Mammary epithelial cell (primary cell): ENCODE measurements at regions not wholly inside any gene's neighbourhood (a gene's known extent, or its start where the extent isn't known, plus 50 kb on each side); places are given as distances from the start of the nearest gene placed in this dataset.

Source experiments
- EZH2 ChIP-seq: IDR thresholded peaks from 2 replicates; pipeline ENCODE4 v1.6.1; 2012; ENCODE audit warnings: low read length, inconsistent platforms, borderline replicate concordance
- TF ChIP-seq, protein P1 (sequence below), 2 donors: IDR thresholded peaks in 1 of 2; conservative IDR thresholded peaks in 1 of 2; 2 replicates each; pipeline ENCODE4 v1.5.1; 2011 to 2012; ENCODE audit warnings: inconsistent platforms in 2 of 2, low read length in 2 of 2, mild to moderate bottlenecking in 2 of 2, control low read depth in 1 of 2, low read depth in 1 of 2; ENCODE audit not compliant: insufficient read depth in 1 of 2; ENCODE audit errors: extremely low read depth in 1 of 2

- TF ChIP-seq, protein P1, sequence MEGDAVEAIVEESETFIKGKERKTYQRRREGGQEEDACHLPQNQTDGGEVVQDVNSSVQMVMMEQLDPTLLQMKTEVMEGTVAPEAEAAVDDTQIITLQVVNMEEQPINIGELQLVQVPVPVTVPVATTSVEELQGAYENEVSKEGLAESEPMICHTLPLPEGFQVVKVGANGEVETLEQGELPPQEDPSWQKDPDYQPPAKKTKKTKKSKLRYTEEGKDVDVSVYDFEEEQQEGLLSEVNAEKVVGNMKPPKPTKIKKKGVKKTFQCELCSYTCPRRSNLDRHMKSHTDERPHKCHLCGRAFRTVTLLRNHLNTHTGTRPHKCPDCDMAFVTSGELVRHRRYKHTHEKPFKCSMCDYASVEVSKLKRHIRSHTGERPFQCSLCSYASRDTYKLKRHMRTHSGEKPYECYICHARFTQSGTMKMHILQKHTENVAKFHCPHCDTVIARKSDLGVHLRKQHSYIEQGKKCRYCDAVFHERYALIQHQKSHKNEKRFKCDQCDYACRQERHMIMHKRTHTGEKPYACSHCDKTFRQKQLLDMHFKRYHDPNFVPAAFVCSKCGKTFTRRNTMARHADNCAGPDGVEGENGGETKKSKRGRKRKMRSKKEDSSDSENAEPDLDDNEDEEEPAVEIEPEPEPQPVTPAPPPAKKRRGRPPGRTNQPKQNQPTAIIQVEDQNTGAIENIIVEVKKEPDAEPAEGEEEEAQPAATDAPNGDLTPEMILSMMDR (conservative IDR thresholded peaks at IDR 0.05 in 1 of 2, IDR thresholded peaks at IDR 0.05 in 1 of 2; ENCODE audit: extremely low read depth in 1 of 2, insufficient read depth in 1 of 2, low read depth in 1 of 2, low read length in 2 of 2), result no peak
- no peak for TF ChIP-seq EZH2
These were observed 265.9 kb upstream of the RUNX1 start for GRCh38 chr21:35314857-35315582.
